IMR-90 (cell line): ENCODE measurements at regions not wholly inside any gene's neighbourhood (a gene's known extent, or its start where the extent isn't known, plus 50 kb on each side); places are given as distances from the start of the nearest gene placed in this dataset.
"Not testable (repeated sequence)": the region's sequence is repeated elsewhere in the genome, so short reads cannot be mapped to it uniquely, and the experiment has no call there.

Experiments used
- ATAC-seq: fragments of 200-7000 bp; cut with Tn5 transposase; 2 replicates; pipeline ENCODE4 v1.9.1; 2020; ENCODE audit warnings: low read depth, mild to moderate bottlenecking, moderate library complexity
- BruUV-seq: library from RNA; stranded (reverse); fragments of 400-500 nt; replicated peaks from 2 replicates; lab custom pipeline; 2021; lab: Mats Ljungman, UMichigan
- CTCF ChIA-PET: fragments of 300-600 bp; formaldehyde crosslinking; extraction: SDS; loops from one replicate; lab custom pipeline; 2021; ENCODE audit warnings: antibody characterized with exemption; lab: Yijun Ruan, JAX
- POLR2A ChIA-PET: fragments of 300-600 bp; sonication (Branson Sonifier 250); formaldehyde crosslinking; loops from one replicate; lab custom pipeline; 2022; ENCODE audit warnings: antibody characterized with exemption; ENCODE audit not compliant: unreplicated experiment; lab: Charles Lee
- DNase-seq: peaks from one replicate; pipeline ENCODE4 v3.0.0; 2013
- H2AFZ ChIP-seq: replicated peaks from 2 replicates; pipeline ENCODE3; 2013; ENCODE audit warnings: low read length, mild to moderate bottlenecking; ENCODE audit not compliant: poor library complexity
- H2AK5ac ChIP-seq: 2 replicates; pipeline ENCODE4 v1.6.1; 2013; ENCODE audit warnings: low read depth, low read length, inconsistent platforms
- H2AK9ac ChIP-seq: replicated peaks from 2 replicates; pipeline ENCODE3; 2013; ENCODE audit warnings: mild to moderate bottlenecking, low read depth, low read length, moderate library complexity; ENCODE audit not compliant: poor library complexity
- H2BK120ac ChIP-seq: 2 replicates; pipeline ENCODE4 v1.6.1; 2013; ENCODE audit warnings: low read depth, low read length, inconsistent platforms
- H2BK15ac ChIP-seq: 3 replicates; pipeline ENCODE4 v1.6.1; 2013; ENCODE audit warnings: low read depth, low read length, inconsistent platforms
- H2BK20ac ChIP-seq: 2 replicates; pipeline ENCODE4 v1.6.1; 2013; ENCODE audit warnings: low read depth, mild to moderate bottlenecking, inconsistent platforms, low read length, moderate library complexity
- H2BK5ac ChIP-seq: 2 replicates; pipeline ENCODE4 v1.6.1; 2013; ENCODE audit warnings: mild to moderate bottlenecking, low read depth, low read length, inconsistent platforms; ENCODE audit not compliant: poor library complexity, severe bottlenecking
- H3K14ac ChIP-seq: replicated peaks from 2 replicates; pipeline ENCODE4 v1.6.1; 2013; ENCODE audit warnings: low read depth, low read length, inconsistent platforms
- H3K18ac ChIP-seq: 2 replicates; pipeline ENCODE4 v1.6.1; 2013; ENCODE audit warnings: low read depth, low read length, control low read depth
- H3K23ac ChIP-seq: 2 replicates; pipeline ENCODE4 v1.6.1; 2013; ENCODE audit warnings: low read depth, low read length, inconsistent platforms
- H3K27ac ChIP-seq: 2 replicates; pipeline ENCODE4 v1.5.1; 2013; ENCODE audit warnings: mild to moderate bottlenecking, control low read depth, low read length; ENCODE audit not compliant: insufficient read depth
- H3K27me3 ChIP-seq: 2 replicates; pipeline ENCODE4 v1.6.1; 2013; ENCODE audit warnings: low read length; ENCODE audit not compliant: control insufficient read depth, insufficient read depth
- H3K36me3 ChIP-seq: 2 replicates; pipeline ENCODE4 v1.6.1; 2013; ENCODE audit warnings: low read length, mixed read lengths; ENCODE audit not compliant: control insufficient read depth, insufficient read depth
- H3K4ac ChIP-seq: 2 replicates; pipeline ENCODE4 v1.6.1; 2013; ENCODE audit warnings: low read depth, low read length, inconsistent platforms
- H3K4me1 ChIP-seq: 2 replicates; pipeline ENCODE4 v1.6.1; 2013; ENCODE audit warnings: low read length, mixed read lengths; ENCODE audit not compliant: control insufficient read depth, insufficient read depth
- H3K4me2 ChIP-seq: 2 replicates; pipeline ENCODE4 v1.6.1; 2013; ENCODE audit warnings: low read depth, mild to moderate bottlenecking, control low read depth, low read length, moderate library complexity
- H3K4me3 ChIP-seq: 2 replicates; pipeline ENCODE4 v1.5.1; 2013; ENCODE audit warnings: low read depth, mild to moderate bottlenecking, control low read depth, low read length, moderate library complexity; ENCODE audit not compliant: insufficient read depth
- H3K56ac ChIP-seq: 2 replicates; pipeline ENCODE4 v1.6.1; 2013; ENCODE audit warnings: low read length, inconsistent platforms; ENCODE audit not compliant: insufficient read depth; ENCODE audit errors: extremely low read depth
- H3K79me1 ChIP-seq, 2 experiments: 2 replicates each; pipeline ENCODE4 v1.6.1; 2013; ENCODE audit warnings: low read length in 2 of 2, inconsistent platforms in 1 of 2, low read depth in 1 of 2
- H3K9ac ChIP-seq: 2 replicates; pipeline ENCODE4 v1.6.1; 2013; ENCODE audit warnings: low read depth, low read length, control low read depth
- H3K9me1 ChIP-seq: 2 replicates; pipeline ENCODE4 v1.6.1; 2013; ENCODE audit warnings: low read length, inconsistent platforms; ENCODE audit not compliant: insufficient read depth
- H3K9me3 ChIP-seq: 2 replicates; pipeline ENCODE4 v1.6.1; 2013; ENCODE audit warnings: low read length; ENCODE audit not compliant: control insufficient read depth, insufficient read depth
- H4K20me1 ChIP-seq: 2 replicates; pipeline ENCODE4 v1.6.1; 2013; ENCODE audit warnings: low read length, inconsistent platforms; ENCODE audit not compliant: insufficient read depth
- H4K5ac ChIP-seq: 2 replicates; pipeline ENCODE4 v1.6.1; 2013; ENCODE audit warnings: mild to moderate bottlenecking, low read depth, low read length, control low read depth
- H4K8ac ChIP-seq, 2 experiments: 2 replicates each; pipeline ENCODE4 v1.6.1; 2013; ENCODE audit warnings: low read depth in 2 of 2, low read length in 2 of 2, control low read depth in 1 of 2, inconsistent platforms in 1 of 2
- H4K91ac ChIP-seq: 2 replicates; pipeline ENCODE4 v1.6.1; 2013; ENCODE audit warnings: low read depth, low read length, inconsistent platforms; ENCODE audit not compliant: insufficient read depth
- WGBS, 2 experiments: methylation state at CpG; one replicate each; pipeline versions ENCODE4 v1.1.5 to v1.1.7; 2013; ENCODE audit warnings: missing lambda C conversion rate in 2 of 2; ENCODE audit not compliant: insufficient read length in 1 of 2; ENCODE audit errors: extremely low coverage in 2 of 2; 5-methylcytosine and 5-hydroxymethylcytosine counted together
- dilution Hi-C: fragments of 300-500 bp; cut with HindIII; formaldehyde crosslinking; loops from one replicate; pipeline ENCODE4 v1.14.3; 2018; ENCODE audit warnings: low sequenced_read_pairs; ENCODE audit not compliant: unreplicated experiment
- in situ Hi-C: fragments of 300-500 bp; cut with MboI; formaldehyde crosslinking; loops from 3 replicates; pipeline ENCODE4 v1.14.3; 2019; ENCODE audit warnings: low sequenced_read_pairs, inconsistent platforms, mixed read lengths
- intact Hi-C: fragments of 100-400 bp; cut with micrococcal nuclease; formaldehyde crosslinking; loops from 2 replicates; pipeline ENCODE4 v1.10.0; 2022

GRCh38 chr6:60382771-60383170, 1903.3 kb downstream of the KHDRBS2 start:
- H3K9me3 ChIP-seq, H3K36me3 ChIP-seq, POLR2A ChIA-PET, H3K4me3 ChIP-seq, H3K27me3 ChIP-seq, in situ Hi-C loops, H2AK5ac ChIP-seq, CTCF ChIA-PET, H3K4me2 ChIP-seq, intact Hi-C loops, H2AFZ ChIP-seq, H3K23ac ChIP-seq, H3K56ac ChIP-seq, H4K8ac ChIP-seq, H2BK15ac ChIP-seq, H4K91ac ChIP-seq, H2AK9ac ChIP-seq, H3K79me1 ChIP-seq, H3K9me1 ChIP-seq, H2BK120ac ChIP-seq, H2BK20ac ChIP-seq, H3K4me1 ChIP-seq, H3K9ac ChIP-seq, H2BK5ac ChIP-seq, dilution Hi-C loops, H4K20me1 ChIP-seq, DNase-seq, H3K14ac ChIP-seq, H3K18ac ChIP-seq, H3K4ac ChIP-seq, H4K5ac ChIP-seq, ATAC-seq, H3K27ac ChIP-seq, BruUV-seq: not testable (repeated sequence)
- no CpG with 5 or more reads among the region's 5 CpGs for WGBS, 2 experiments

- H3K23ac ChIP-seq, H3K4ac ChIP-seq, H3K9me3 ChIP-seq, H3K4me1 ChIP-seq, dilution Hi-C loops, H3K36me3 ChIP-seq, H3K4me2 ChIP-seq, BruUV-seq, H3K18ac ChIP-seq, H2BK120ac ChIP-seq, DNase-seq, in situ Hi-C loops, H4K91ac ChIP-seq, H4K20me1 ChIP-seq, POLR2A ChIA-PET, H4K5ac ChIP-seq, H2BK20ac ChIP-seq, CTCF ChIA-PET, intact Hi-C loops, H3K9ac ChIP-seq, H3K27ac ChIP-seq, ATAC-seq, H3K4me3 ChIP-seq, H3K79me1 ChIP-seq, H2BK15ac ChIP-seq, H2BK5ac ChIP-seq, H3K27me3 ChIP-seq, H3K9me1 ChIP-seq, H4K8ac ChIP-seq, H2AK9ac ChIP-seq, H3K14ac ChIP-seq, H2AK5ac ChIP-seq, H2AFZ ChIP-seq, H3K56ac ChIP-seq: not testable (repeated sequence)
- WGBS, 2 experiments, result no CpG with 5 or more reads among the region's 1 CpG
These were observed 1911.9 kb downstream of the KHDRBS2 start for GRCh38 chr6:60374078-60374477.
